ENCODE measurements at regions not wholly inside any gene's neighbourhood (a gene's known extent, or its start where the extent isn't known, plus 50 kb on each side); places are given as distances from the start of the nearest gene placed in this dataset.

- Histone ChIP-seq H3K9ac (ENCODE audit: low read depth, low read length) (no peak overlapping the region), H3K36me3 (ENCODE audit: insufficient read depth, low read length) (no peaks in the 10 kb centered on the region), H3K27me3 (ENCODE audit: insufficient read depth, low read length) (peaks cover 6% of the 10 kb centered on the region; the same call in 1 of the 2 replicates), H3K4me3 (ENCODE audit: low read length) (no peak overlapping the region), H3K4me1 (ENCODE audit: insufficient read depth, low read length) (no peaks in the 10 kb centered on the region), H3K27ac (ENCODE audit: low read depth, low read length) (no peak overlapping the region), H3K9me3 (ENCODE audit: insufficient read depth, low read depth, low read length) (no peaks in the 10 kb centered on the region)
- 97% methylated on average over 2 of the region's 2 CpGs for WGBS
Measured at GRCh38 chr11:123284454-123284853, 89.4 kb upstream of the CLMP start.

- Histone ChIP-seq H3K27me3 (ENCODE audit: insufficient read depth, low read length) (peaks cover 6% of the 10 kb centered on the region; the same call in 1 of the 2 replicates), H3K4me1 (ENCODE audit: insufficient read depth, low read length) (no peaks in the 10 kb centered on the region), H3K9ac (ENCODE audit: low read depth, low read length) (no peak overlapping the region), H3K36me3 (ENCODE audit: insufficient read depth, low read length) (no peaks in the 10 kb centered on the region), H3K27ac (ENCODE audit: low read depth, low read length) (no peak overlapping the region), H3K4me3 (ENCODE audit: low read length) (no peak overlapping the region), H3K9me3 (ENCODE audit: insufficient read depth, low read depth, low read length) (no peaks in the 10 kb centered on the region)
- WGBS, result 93% methylated on average over 6 of the region's 6 CpGs
Measured at GRCh38 chr11:123282597-123282996, 87.5 kb upstream of the CLMP start.

DNA sequence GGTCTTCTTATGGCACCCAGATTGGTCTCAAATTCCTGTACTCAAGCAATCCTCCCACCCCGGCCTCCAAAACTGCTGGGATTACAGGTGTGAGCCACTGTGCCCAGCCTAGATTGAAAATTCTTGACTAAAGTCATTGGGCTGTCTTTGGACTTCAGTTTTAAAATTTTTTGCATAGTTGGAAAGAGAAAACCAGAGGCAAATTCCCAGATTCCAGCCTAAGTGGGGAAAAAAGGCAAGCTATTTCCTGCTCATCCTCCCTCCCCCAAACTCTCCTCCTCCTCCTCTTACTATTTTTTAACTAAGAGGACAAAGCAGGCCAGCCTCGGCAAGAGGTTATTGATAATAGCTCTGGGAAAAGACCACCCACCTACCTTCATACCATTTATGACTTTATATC is 78.6 kb upstream of the CLMP start:
- H3K27me3 ChIP-seq (ENCODE audit: insufficient read depth, low read length), result no peaks in the 10 kb centered on the region
- no peak overlapping the region for H3K9ac ChIP-seq (ENCODE audit: low read depth, low read length)
- no peaks in the 10 kb centered on the region for H3K36me3 ChIP-seq (ENCODE audit: insufficient read depth, low read length)
- WGBS, result 94% methylated on average over 1 of the region's 2 CpGs
- H3K4me1 ChIP-seq (ENCODE audit: insufficient read depth, low read length), result no peaks in the 10 kb centered on the region
- H3K9me3 ChIP-seq (ENCODE audit: insufficient read depth, low read depth, low read length), result no peaks in the 10 kb centered on the region
- no peak overlapping the region for H3K27ac ChIP-seq (ENCODE audit: low read depth, low read length)
- H3K4me3 ChIP-seq (ENCODE audit: low read length), result no peak overlapping the region

- Histone ChIP-seq H3K9me3 (ENCODE audit: insufficient read depth, low read depth, low read length) (no peaks in the 10 kb centered on the region), H3K27ac (ENCODE audit: low read depth, low read length) (no peak overlapping the region), H3K4me1 (ENCODE audit: insufficient read depth, low read length) (no peaks in the 10 kb centered on the region), H3K36me3 (ENCODE audit: insufficient read depth, low read length) (no peaks in the 10 kb centered on the region), H3K4me3 (ENCODE audit: low read length) (no peak overlapping the region), H3K27me3 (ENCODE audit: insufficient read depth, low read length) (no peaks in the 10 kb centered on the region), H3K9ac (ENCODE audit: low read depth, low read length) (no peak overlapping the region)
- 86% methylated on average over 2 of the region's 2 CpGs for WGBS
Measured at GRCh38 chr11:123272565-123272964, 77.5 kb upstream of the CLMP start.

DNA sequence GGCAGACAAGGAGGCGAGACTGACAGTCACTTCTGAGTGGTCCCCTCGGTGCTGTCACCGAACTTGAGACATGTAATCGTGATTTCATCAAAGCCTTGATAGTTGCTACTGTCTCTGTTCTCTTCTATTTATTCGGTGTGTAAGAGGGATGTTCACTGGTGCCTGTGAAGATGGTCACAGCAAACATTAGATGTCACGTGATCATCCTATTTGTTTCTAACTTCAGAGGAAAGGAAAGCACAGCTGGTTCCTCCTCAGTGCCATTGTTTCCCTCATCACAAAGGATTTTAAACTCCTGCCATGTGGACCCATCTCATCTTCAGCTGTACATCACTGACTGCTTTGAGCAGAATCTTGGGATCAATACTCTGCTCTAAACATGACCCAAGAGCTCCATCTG is 73.1 kb upstream of the CLMP start:
- H3K9ac ChIP-seq (ENCODE audit: low read depth, low read length), result no peak overlapping the region
- H3K4me1 ChIP-seq (ENCODE audit: insufficient read depth, low read length), result no peaks in the 10 kb centered on the region
- H3K36me3 ChIP-seq (ENCODE audit: insufficient read depth, low read length), result no peaks in the 10 kb centered on the region
- H3K27me3 ChIP-seq (ENCODE audit: insufficient read depth, low read length), result no peaks in the 10 kb centered on the region
- H3K27ac ChIP-seq (ENCODE audit: low read depth, low read length), result no peak overlapping the region
- H3K4me3 ChIP-seq (ENCODE audit: low read length), result no peak overlapping the region
- WGBS, result 89% methylated on average over 6 of the region's 6 CpGs
- no peaks in the 10 kb centered on the region for H3K9me3 ChIP-seq (ENCODE audit: insufficient read depth, low read depth, low read length)

DNA sequence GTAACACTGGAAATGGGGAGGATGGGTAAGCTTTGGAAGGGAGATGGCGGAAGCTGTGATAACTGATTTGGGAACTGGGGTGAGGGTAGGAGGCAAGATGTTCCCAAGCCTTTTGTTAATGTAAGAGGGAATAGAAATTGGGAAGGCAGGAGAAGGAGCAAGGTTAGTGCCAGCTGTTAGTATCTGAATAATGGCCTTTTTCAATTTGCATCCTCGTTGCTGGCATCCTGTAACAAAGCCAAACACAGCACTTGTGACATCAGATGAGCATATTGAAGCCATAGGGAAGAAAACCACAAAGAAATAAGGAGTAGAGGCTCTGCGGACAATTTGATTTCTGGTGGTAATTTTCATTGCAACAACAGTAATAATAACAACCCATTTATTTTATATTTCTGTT is 70.9 kb upstream of the CLMP start:
- Histone ChIP-seq H3K27ac (ENCODE audit: low read depth, low read length) (no peak overlapping the region), H3K36me3 (ENCODE audit: insufficient read depth, low read length) (no peaks in the 10 kb centered on the region), H3K27me3 (ENCODE audit: insufficient read depth, low read length) (no peaks in the 10 kb centered on the region), H3K4me1 (ENCODE audit: insufficient read depth, low read length) (no peaks in the 10 kb centered on the region), H3K4me3 (ENCODE audit: low read length) (no peak overlapping the region), H3K9ac (ENCODE audit: low read depth, low read length) (no peak overlapping the region), H3K9me3 (ENCODE audit: insufficient read depth, low read depth, low read length) (no peaks in the 10 kb centered on the region)
- 87% methylated on average over 3 of the region's 3 CpGs for WGBS

DNA sequence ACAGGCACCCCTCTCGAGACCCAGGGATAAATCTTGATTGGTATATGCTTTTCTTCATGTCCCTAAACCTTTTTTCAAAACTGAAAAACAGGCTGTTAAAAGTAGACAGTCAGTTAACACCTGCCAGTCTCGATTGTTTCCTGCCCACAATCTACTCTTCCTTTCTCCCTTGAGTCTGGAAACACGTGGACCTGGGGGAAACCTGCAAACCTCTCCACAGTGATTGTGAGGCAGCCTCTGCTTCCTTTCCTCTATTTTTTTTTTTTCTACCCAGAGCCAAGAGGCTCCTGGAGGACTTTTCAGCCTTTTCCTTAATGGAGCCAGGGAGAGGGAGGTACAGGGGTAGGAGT is 69.4 kb upstream of the CLMP start:
- 89% methylated on average over 3 of the region's 3 CpGs for WGBS
- Histone ChIP-seq H3K4me1 (ENCODE audit: insufficient read depth, low read length) (no peaks in the 10 kb centered on the region), H3K9ac (ENCODE audit: low read depth, low read length) (no peak overlapping the region), H3K27ac (ENCODE audit: low read depth, low read length) (no peak overlapping the region), H3K27me3 (ENCODE audit: insufficient read depth, low read length) (0 out of 2 replicates have a peak, but pooled peaks cover 2% of the 10 kb centered on the region), H3K9me3 (ENCODE audit: insufficient read depth, low read depth, low read length) (no peaks in the 10 kb centered on the region), H3K4me3 (ENCODE audit: low read length) (no peak overlapping the region), H3K36me3 (ENCODE audit: insufficient read depth, low read length) (no peaks in the 10 kb centered on the region)

GRCh38 chr11:123261345-123262106 is 66.5 kb upstream of the CLMP start:
- no peaks in the 10 kb centered on the region for H3K36me3 ChIP-seq (ENCODE audit: insufficient read depth, low read length)
- H3K9ac ChIP-seq (ENCODE audit: low read depth, low read length), result peak overlapping the region; percentile 41; the same call in 1 of the 2 replicates

DNA sequence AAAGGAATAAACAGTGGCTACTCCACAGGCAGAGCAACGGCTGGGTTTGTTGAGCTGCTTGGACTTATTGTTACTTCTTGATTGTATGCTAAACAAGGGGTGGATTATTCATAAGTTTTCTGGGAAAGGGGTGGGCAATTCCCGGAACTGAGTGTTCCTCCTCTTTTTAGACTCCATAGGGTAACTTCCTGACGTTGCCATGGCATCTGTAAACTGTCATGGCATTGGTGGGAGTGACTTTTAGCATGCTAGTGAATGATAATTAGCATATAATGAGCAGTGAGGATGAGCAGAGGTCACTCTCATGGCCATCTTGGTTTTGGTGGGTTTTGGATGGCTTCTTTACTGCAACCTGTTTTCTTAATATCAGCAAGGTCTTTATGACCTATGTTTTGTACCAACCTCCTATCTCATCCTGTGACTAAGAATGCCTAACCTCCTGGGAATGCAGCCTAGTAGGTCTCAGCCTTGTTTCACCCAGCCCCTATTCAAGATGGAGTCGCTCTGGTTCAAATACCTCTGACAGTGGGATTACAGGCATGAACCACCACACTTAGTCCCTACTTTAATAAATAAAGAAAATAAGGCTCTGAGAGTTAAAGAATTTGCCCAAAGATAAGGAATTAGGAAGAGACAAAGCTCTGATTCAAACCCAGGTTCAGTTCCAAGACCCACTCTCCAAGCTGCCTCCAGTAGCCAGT is 65.6 kb upstream of the CLMP start:
- 88% methylated on average over 4 of the region's 4 CpGs for WGBS
- Histone ChIP-seq H3K4me1 (ENCODE audit: insufficient read depth, low read length) (no peaks in the 10 kb centered on the region; the same call in 1 of the 2 replicates), H3K4me3 (ENCODE audit: low read length) (no peak overlapping the region), H3K36me3 (ENCODE audit: insufficient read depth, low read length) (no peaks in the 10 kb centered on the region), H3K9ac (ENCODE audit: low read depth, low read length) (no peak overlapping the region), H3K9me3 (ENCODE audit: insufficient read depth, low read depth, low read length) (peaks cover 12% of the 10 kb centered on the region; the same call in 1 of the 2 replicates), H3K27ac (ENCODE audit: low read depth, low read length) (no peak overlapping the region), H3K27me3 (ENCODE audit: insufficient read depth, low read length) (0 out of 2 replicates have a peak, but pooled peaks cover 2% of the 10 kb centered on the region)

More at GRCh38 chr11:123261345-123262106, 66.5 kb upstream of the CLMP start:
- Histone ChIP-seq H3K4me3 (ENCODE audit: low read length) (peak overlapping the region; percentile 42), H3K27me3 (ENCODE audit: insufficient read depth, low read length) (0 out of 2 replicates have a peak, but pooled peaks cover 2% of the 10 kb centered on the region), H3K27ac (ENCODE audit: low read depth, low read length) (no peak overlapping the region), H3K9me3 (ENCODE audit: insufficient read depth, low read depth, low read length) (peaks cover 12% of the 10 kb centered on the region; the same call in 1 of the 2 replicates), H3K4me1 (ENCODE audit: insufficient read depth, low read length) (no peaks in the 10 kb centered on the region)
- 23% methylated on average over 25 of the region's 25 CpGs for WGBS

DNA sequence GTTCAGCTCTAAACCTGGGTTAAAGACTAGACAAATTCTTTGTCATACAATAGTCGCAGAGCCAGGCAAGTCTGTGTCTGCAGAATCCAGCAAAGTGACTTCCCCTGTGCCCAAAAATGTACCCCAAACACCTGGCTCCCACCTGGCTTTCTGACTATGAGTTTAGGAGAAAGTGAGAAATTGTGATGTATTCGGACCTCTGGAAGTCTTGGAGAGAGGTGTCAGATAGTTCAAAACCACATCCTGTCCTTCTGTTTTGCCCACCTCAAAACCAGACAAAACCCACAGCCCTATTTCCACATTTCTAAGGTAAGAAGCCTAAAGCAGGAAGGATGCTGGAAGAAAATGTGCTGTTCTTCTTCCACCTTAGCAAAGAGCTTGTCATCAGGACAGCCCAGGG is 63.8 kb upstream of the CLMP start:
- Histone ChIP-seq H3K4me1 (ENCODE audit: insufficient read depth, low read length) (no peaks in the 10 kb centered on the region; the same call in 1 of the 2 replicates), H3K27me3 (ENCODE audit: insufficient read depth, low read length) (0 out of 2 replicates have a peak, but pooled peaks cover 2% of the 10 kb centered on the region), H3K4me3 (ENCODE audit: low read length) (no peak overlapping the region), H3K36me3 (ENCODE audit: insufficient read depth, low read length) (no peaks in the 10 kb centered on the region), H3K9ac (ENCODE audit: low read depth, low read length) (no peak overlapping the region), H3K9me3 (ENCODE audit: insufficient read depth, low read depth, low read length) (peaks cover 12% of the 10 kb centered on the region; the same call in 1 of the 2 replicates), H3K27ac (ENCODE audit: low read depth, low read length) (no peak overlapping the region)
- WGBS, result 60% methylated on average over 1 of the region's 2 CpGs

- Histone ChIP-seq H3K27ac (ENCODE audit: low read depth, low read length) (no peak overlapping the region), H3K36me3 (ENCODE audit: insufficient read depth, low read length) (no peaks in the 10 kb centered on the region), H3K27me3 (ENCODE audit: insufficient read depth, low read length) (0 out of 2 replicates have a peak, but pooled peaks cover 2% of the 10 kb centered on the region), H3K4me1 (ENCODE audit: insufficient read depth, low read length) (no peaks in the 10 kb centered on the region; the same call in 1 of the 2 replicates), H3K9me3 (ENCODE audit: insufficient read depth, low read depth, low read length) (peaks cover 12% of the 10 kb centered on the region; the same call in 1 of the 2 replicates), H3K4me3 (ENCODE audit: low read length) (no peak overlapping the region), H3K9ac (ENCODE audit: low read depth, low read length) (no peak overlapping the region)
- WGBS, result 99% methylated on average over 4 of the region's 5 CpGs
Measured at GRCh38 chr11:123257370-123257769, 62.3 kb upstream of the CLMP start.
